WI38 (cell line): ENCODE measurements at regions not wholly inside any gene's neighbourhood (a gene's known extent, or its start where the extent isn't known, plus 50 kb on each side); places are given as distances from the start of the nearest gene placed in this dataset.

ENCODE experiments used
- H3K4me3 ChIP-seq: 2 replicates; pipeline ENCODE4 v1.5.1; 2011; ENCODE audit warnings: low read depth, mild to moderate bottlenecking, control low read depth, low read length
- CTCF ChIP-seq: IDR thresholded peaks from 2 replicates; pipeline ENCODE4 v1.5.1; 2012; ENCODE audit warnings: low read depth, mild to moderate bottlenecking, control low read depth, low read length

GRCh38 chr2:41378420-41378819 is 669.4 kb upstream of the PKDCC start:
- H3K4me3 ChIP-seq, result no peak overlapping the region
- TF ChIP-seq CTCF, result no peak

GRCh38 chr2:41379496-41380221 is 668.2 kb upstream of the PKDCC start:
- no peak for TF ChIP-seq CTCF
- no peak overlapping the region for H3K4me3 ChIP-seq

- TF ChIP-seq CTCF, result no peak
- H3K4me3 ChIP-seq, result no peak overlapping the region
Measured at GRCh38 chr2:41381701-41382100, 666.1 kb upstream of the PKDCC start.

GRCh38 chr2:41387519-41387918 is 660.3 kb upstream of the PKDCC start:
- no peak for TF ChIP-seq CTCF
- no peak overlapping the region for H3K4me3 ChIP-seq

- H3K4me3 ChIP-seq, result no peak overlapping the region
- no peak for TF ChIP-seq CTCF
Measured at GRCh38 chr2:41393621-41394020, 654.2 kb upstream of the PKDCC start.

- TF ChIP-seq CTCF, result no peak
- H3K4me3 ChIP-seq, result no peak overlapping the region
Measured at GRCh38 chr2:41394541-41394940, 653.3 kb upstream of the PKDCC start.

GRCh38 chr2:41395692-41396091 is 652.1 kb upstream of the PKDCC start:
- TF ChIP-seq CTCF, result no peak
- H3K4me3 ChIP-seq, result no peak overlapping the region
